T-helper 2 cell treated with Interferon-gamma antibody and Interleukin-4, amounts not matched to agents 100 ng/mL and 5 ng/mL, for 36 hours (primary cell): ENCODE measurements at regions not wholly inside any gene's neighbourhood (a gene's known extent, or its start where the extent isn't known, plus 50 kb on each side); places are given as distances from the start of the nearest gene placed in this dataset.

Experiments used
- intact Hi-C: fragments of 100-400 bp; cut with micrococcal nuclease; formaldehyde crosslinking; loops from one replicate; pipeline ENCODE4 v1.15.1; 2023

DNA sequence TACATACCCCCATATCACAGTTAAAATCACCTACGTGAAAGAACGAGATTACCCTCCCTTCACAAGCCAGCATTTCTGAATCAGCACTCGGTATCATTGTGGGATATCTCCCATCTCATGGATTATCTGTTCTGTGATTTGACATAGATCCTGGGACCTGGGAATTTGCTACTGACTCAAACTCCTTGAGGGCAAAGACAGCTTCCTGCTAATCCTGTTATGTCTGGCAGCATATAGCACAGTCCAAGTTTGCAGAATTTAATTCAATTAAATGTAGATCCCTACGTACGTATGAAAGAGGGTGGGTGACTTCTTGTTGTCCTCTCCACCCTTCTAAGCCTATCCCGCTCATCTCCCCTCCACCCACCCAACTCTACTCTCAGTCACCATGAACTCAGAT is 476.5 kb downstream of the KLF5 start:
- intact Hi-C loops = no loop called here

DNA sequence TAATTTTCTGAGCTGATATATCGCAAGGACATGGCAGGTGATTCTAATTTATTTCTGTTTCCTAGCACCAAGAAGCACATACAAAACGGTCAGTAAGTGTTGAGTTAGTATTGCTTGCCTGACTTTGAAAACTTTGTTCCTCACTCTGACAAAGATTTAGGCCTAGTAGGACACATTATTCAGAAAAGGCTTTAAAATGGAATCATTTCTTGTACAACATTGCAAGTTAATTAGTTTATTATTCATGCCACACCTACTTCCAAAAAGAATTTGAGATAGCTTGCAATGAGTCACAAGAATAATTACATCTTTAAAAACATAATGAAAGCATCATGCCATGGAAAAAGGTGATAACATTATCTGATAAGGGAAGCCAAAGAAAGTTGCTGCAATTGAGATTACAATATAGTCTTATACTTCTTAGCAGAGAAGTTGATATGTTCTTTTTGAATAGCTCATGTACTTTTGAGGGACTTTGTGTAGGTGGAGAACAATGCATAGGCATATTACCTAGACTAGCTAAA is 474.2 kb downstream of the KLF5 start:
- intact Hi-C loops = no loop called here

DNA sequence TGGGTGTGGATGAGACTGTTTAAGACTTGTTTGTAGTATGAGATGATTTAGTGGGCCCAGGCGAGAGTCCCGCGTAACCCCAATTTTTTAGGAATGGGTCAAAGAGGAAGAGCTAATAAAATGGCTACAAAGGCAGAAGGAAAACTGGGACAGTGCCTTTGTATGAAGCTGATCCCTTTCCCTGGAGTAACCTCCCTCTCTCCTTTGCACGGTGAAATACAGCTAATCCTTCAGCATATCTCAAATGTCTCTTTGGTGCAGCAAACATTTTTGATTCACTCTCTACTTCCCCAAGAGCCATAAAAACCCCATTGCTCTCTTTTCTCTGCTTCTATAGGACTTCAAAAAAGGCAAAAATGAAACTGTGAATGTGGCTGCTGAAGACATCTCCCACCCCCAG is 473.8 kb downstream of the KLF5 start:
- intact Hi-C loops = no loop called here

DNA sequence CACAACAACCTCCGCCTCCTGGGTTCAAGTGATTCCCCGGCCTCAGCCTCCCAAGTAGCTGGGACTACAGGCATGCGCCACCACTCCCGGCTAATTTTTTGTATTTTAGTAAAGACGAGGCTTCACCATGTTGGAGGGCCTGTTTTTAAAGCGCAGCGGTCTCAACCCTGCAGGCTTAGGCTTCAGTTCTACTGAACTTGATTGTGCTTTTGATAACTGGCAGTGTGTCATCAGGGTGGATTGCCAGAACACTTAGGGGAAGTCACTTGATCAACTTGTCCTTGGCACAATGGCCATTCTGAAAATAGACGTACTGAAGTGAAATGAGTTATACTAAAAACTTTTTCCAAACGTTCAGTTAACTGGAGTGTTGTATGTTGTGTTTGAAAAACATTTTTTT is 472.2 kb downstream of the KLF5 start:
- intact Hi-C loops = no loop called here

DNA sequence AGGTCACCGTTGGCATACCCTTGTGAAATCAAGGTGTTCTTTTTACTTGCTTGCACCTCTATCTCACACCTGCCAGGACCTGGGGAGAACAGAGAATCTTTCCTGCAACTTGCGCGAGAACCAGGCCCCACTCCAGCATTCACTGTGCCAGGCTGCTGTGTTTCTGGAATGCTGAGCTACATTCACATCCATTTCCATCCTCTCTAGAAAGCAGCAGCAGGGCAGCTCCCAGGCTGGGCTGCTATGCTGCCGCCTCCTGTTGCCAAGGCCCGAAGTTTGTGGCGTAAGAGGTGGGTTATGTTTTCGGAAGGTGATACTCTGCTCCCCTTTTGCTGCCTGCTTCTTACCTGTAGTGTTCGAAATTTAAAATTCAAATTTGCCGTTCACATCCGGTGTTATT is 464.1 kb downstream of the KLF5 start:
- intact Hi-C loops = loop anchor here (5.0 kb wide), 1 partner anchor 179 kb away; no protein-coding TSS in a partner anchor

DNA sequence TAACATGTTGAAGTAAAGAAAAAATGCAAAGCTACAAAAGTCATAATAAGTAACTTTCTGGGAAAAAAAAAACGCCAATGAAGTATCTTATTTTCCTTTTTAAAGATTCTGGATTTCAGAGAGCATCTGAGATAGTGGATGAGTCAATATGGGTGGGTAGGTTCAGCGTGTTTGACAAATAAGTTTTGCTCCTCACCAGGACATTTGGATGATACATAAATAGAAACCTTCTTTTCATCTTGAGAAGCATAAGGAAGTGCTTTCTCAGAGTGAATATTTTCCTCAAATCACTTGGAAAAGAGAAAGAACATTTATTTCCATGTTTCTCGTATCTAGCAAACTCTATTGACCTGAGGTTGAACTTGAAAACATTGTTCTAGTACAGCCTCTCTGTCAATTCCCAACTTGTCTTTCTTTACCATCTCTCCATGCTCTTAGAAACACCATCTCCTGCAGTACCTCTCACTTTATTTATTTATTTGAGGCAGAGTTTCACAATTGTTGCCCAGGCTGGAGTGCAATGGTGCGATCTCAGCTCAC is 463.2 kb downstream of the KLF5 start:
- intact Hi-C loops = loop anchor here (5.0 kb wide), 1 partner anchor 180 kb away; no protein-coding TSS in a partner anchor

DNA sequence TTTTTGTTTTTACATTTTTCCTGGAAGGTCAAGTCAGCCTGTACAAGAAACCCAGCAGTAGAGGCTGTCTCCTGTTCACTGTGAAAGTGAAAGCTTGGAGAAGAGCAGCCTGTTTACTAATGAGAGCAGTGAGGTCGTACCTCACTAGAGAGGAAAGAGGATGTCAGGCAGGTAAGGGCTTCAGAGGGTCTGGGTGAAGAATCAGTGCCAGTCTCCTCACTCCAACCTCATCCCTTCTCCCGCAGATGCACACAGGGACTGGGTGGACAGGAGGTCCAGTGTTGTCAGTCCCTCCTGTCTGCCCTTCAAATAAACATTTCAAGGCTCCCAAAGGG is 462.5 kb downstream of the KLF5 start:
- intact Hi-C loops = loop anchor here (5.0 kb wide), 1 partner anchor 181 kb away; no protein-coding TSS in a partner anchor

DNA sequence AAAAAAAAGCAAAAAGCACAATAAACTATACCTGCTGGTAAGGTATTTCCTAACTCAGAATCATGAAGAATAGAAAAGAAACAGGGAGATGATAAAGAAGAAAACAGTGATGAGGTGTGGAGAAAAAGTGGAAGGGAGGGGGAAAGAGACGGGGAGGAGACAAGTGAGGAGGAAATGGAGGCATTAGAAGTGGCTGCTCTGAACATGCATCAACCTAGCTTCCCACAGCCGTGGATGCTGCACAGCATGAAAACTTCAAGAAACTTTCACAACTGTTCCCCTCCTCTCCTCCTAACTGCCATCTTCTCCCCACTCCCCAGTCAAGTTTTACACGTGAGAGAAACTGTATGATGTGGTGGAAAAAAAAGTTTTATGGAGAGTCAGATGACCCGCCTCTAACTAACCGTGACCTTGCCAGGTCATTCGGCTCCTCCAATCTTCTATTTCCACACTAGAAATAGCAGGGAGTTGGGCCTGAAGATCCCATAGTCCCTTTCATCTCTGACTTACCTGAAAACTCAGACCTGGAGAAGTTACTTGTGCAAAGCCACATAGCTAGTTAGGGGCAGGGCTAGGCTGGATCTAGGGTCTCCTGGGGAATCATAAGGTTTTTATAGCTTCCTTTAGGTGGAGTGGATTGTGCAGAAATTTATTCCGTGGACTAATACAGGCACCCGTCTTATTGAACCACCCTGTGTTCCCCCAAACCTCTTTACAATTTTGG is 461.9 kb downstream of the KLF5 start:
- intact Hi-C loops = loop anchor here (5.0 kb wide), 1 partner anchor 182 kb away; no protein-coding TSS in a partner anchor

DNA sequence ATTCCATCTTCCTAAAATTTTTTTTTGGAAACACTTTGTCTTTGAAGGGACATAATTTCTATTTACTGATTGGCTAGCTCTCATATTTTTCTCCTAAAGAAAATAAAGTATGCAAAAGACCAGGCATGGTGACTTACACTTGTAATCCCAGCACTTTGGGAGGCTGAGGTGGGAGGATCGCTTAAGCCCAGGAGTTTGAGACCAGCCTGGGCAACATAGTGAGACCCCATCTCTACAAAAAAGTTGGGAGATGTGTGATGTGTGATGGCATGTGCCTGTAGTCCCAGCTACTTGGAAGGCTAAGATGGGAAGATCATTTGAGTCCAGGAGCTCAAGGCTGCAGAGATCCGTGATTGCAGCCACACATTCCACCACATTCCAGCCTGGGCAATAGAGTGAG is 461.3 kb downstream of the KLF5 start:
- intact Hi-C loops = loop anchor here (5.0 kb wide), 1 partner anchor 182 kb away; no protein-coding TSS in a partner anchor

DNA sequence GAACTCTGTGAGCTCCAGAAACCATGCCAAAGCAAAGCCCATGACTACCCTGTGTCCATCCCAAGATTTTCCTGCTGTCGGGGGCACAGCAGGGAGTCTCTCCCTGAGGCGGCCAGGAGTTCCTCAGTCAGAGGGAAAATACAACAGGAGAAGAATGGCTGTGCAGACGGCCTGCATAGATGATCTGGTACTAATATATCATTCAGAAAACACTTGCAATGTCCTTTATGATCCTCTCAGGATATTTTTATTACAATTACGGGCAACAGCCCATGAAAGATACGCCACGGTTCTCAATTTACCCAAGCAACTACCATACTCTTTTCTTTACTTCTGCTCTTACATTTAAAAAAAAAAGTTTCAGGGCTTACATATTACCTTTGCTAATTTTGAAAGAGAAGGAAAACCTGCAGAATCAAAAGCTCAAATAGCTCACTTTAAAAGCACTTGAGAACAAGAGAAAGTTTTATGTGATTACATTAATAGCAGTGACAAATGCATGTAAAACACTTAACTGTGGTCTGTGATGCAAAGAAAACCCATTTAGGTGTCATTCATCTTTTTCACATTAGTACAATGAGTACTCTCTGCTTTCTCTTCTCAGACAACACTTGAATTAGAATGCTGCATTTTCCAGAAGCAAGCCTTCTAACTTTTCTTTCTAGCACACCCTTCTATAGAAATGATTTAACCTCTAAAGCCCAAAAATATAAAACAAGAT is 460.8 kb downstream of the KLF5 start:
- intact Hi-C loops = loop anchor here (5.0 kb wide), 1 partner anchor 183 kb away; no protein-coding TSS in a partner anchor

DNA sequence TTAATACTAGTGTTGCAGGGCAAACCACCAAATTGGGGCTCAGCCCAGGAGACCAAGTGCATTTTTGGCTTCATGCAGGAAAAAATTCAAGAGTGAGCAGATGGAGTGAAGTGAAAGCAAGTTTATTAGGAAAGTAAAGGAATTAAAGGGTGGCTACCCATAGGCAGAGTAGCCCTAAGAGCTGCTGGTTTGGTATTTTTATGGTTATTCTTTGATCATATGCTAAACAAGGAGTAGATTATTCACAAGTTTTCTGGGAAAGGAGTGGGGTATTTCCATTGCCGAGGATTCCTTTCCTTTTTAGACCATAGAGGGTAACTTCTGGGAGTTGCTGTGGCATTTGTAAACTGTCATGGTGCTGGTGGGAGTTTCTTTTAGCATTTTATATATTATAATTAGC is 459.0 kb downstream of the KLF5 start:
- intact Hi-C loops = no loop called here

DNA sequence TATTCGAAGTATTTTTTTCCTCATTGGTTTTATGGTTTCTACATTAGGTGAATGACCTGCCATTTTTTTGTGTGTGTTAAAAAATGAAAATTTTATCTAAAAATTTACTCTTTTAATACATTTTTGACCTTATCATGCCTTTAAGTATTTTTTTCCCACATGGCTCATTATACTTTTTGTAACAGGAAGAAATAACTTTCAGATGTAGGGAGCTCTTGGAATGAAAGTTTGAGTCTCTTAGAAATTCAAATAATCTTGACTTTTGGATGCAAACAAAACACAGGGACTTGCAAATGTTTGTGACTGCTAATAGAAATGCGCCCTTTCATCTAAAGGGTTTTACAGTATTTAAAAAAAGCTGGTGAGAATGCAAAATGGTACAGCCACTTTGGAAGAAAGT is 457.9 kb downstream of the KLF5 start:
- intact Hi-C loops = no loop called here

DNA sequence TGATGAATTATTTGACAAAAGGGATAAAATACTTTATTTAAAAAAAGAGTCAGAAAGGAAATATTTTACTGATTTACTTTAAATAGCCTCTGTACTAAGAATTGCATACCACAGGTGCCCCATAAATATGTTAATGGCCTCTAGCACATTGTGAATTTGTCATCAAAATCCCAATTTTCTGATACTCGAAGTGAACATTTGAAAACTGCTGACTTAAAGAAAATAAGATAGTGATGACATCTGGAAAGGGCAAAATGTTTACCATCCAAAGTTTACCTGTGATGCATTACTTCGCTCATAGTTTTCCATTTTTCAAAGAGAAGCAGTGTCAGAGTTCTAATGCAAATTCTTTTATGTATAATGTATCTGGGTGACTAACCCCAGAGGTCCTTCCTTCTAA is 455.4 kb downstream of the KLF5 start:
- intact Hi-C loops = no loop called here

DNA sequence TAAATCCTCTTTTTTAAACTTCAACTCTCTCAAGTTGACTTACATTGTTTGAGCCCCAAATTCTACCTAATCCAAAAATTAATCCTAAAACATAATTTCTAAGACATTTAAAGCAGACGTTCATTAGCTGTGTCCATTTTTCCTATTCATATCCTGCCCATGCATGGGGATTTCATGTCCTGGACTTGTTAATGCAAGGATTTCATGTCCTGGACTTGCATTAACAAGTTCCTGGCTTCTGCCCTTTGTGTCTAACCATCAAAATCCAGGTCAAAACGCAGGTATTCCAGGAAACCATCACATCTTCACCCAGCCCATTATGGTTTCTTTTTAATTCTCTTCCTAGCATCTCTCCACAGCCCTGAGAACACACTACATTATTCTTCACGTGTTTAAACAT is 454.9 kb downstream of the KLF5 start:
- intact Hi-C loops = no loop called here

DNA sequence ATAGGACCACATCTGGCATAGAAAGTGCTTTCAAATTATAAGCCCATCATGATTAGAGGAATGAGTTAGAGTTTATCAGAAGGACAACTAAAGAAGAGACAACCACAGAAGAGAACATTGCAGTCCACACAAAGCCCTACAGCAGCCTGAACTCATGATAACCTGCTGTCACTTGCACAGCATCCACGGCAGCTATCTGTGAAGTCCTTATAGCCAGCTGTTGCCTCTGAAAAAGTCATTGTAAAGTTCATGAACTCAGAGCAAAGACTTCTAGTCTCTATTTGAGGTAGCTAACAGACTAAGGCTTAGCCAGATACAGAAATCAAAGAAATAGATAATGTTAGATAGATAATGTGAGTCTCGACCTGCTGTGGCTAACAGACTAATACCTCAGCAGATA is 450.0 kb downstream of the KLF5 start:
- intact Hi-C loops = no loop called here

DNA sequence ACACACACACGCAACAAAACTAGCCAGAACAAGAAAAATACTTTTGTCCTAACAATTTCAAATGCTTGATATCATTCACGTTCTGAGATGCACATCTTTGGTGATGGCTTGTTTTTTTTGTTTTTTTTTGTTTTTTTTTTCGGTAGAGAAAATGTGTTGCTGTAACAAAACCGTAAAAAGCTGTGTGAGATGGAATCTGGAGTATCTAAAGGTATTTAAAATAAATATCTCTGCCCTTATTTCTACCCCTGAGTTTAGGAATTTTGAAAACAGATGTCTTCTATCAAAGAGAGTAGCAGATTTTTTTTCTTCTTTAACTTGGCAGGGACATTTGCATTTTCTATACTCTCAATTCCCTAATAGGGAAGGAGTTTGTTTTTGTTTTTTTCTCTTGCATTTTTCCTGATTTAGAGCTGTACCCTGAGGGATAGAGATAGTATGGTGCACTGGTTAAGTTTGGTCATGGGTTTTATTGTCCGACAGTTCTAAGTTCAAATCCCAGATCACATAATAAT is 446.6 kb downstream of the KLF5 start:
- intact Hi-C loops = no loop called here

DNA sequence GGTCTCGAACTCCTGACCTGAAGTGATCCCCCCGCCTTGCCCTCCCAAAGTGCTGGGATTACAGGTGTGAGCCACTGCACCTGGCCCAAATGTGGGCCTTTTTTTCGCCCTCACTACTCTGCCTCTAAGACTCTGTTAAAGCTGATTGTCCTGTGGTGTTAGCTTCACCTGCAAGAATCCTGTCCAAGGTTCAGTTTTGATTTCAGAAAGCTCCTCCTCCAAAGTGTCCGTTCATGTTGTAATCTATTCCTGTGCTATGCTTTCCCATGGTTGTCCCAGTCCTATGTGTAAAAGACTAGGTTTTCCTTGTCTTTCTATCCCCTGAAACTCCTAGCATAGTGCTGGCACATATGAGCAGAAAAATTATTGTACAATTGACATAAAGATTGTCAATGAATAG is 440.9 kb downstream of the KLF5 start:
- intact Hi-C loops = no loop called here

DNA sequence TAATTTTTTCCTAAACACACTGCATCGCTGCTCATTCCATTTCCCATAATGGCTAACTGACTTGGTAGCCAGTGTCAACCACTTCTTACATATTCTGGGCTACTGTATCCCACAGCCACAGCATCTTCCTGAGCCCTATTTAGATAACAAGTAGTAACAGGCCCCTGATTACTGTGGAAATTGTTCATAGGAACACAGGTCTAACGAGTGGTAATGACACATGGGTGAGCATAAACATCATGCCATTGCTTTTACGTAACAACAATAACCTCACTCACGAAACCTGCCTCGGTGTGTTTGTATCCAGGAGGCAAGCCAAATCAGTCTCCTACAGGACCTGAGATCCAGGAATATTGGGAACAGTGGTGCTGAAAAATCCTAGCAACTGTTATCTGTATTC is 438.6 kb downstream of the KLF5 start:
- intact Hi-C loops = no loop called here

DNA sequence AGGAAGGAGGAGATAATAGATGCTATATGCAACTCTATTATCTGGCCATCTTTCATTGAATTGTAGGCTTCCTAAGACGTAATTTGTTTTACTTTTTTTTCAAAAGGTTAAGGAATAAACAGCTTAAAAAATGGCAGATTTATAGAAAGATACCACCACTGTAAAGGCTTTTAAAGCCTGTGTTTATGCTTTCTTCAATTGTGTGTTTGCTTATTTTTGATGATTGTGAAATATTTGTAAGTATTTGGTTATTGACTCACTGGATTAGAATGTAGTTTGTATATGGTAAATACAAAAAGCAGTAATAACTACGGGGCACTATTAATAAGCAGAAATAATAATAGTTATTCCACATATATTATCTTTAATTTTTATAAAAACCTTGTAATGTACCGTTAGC is 437.9 kb downstream of the KLF5 start:
- intact Hi-C loops = no loop called here

DNA sequence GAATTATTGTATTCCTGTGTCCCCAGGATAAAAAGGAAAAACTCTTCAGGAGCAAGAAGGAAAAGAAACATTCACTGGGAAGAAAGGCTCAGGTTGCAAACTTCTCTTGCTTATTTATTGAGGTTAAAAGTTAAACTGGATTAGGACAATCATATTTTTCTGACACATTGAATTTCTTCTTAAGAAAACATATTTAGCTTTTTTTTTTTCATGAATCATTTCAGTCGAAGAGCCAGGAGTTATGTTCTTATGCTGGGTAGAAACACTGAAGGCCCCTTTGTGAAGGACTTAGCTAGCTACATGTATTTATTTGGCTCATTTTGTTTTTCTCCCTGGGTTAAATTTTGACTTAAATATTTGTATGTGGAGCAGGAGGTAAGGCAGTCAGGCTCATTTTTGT is 434.0 kb downstream of the KLF5 start:
- intact Hi-C loops = no loop called here

DNA sequence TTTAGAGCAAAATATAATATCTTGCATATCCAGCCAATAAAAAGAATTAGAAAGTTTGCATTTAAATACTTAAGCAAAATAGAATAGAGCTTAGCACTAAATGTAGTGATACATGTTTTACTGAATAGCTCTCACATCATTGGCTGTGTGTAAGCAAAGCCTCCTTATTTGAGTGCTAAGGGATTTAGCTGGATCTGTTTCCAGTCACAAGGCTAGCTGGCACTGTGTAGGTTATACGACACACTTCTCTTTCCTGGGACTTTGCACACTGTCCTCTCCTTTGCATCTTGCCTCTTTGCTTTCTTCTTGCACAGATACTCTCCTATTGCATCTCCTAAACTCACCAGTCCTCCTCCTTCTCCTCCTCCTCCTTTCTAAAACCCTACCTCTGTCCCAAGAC is 423.8 kb downstream of the KLF5 start:
- intact Hi-C loops = no loop called here

DNA sequence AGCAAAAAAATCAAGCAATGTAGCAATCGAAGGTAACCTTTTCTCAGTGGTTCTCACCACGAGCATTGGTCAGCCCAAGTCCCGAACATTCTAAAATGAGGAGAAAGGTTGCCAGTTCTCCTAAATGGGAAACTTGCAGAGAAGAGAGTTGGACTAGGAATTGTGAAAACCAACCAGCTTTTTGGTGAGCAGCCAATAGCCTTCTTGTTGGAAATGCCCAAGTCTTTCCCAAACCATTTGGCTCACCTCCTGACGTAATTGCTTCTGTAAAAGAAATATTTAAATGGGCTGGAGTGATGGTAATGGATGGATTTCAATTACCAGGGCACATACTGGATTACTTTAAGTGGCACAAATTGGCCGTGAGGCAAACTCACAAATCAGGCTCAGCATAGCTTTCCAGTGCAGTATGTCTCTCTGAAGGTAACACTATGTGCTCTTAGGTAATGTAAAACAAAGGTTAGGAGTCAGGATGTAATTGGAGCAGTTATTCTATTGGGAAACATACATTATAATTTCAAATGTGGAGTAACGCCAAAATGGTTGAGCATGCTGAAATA is 423.2 kb downstream of the KLF5 start:
- intact Hi-C loops = no loop called here
